Right forelimb (tissue), 1 donor: ENCODE measurements at regions not wholly inside any gene's neighbourhood (a gene's known extent, or its start where the extent isn't known, plus 50 kb on each side); places are given as distances from the start of the nearest gene placed in this dataset.
"Not testable (repeated sequence)": the region's sequence is repeated elsewhere in the genome, so short reads cannot be mapped to it uniquely, and the experiment has no call there.

Source experiments
- DNase-seq: peaks from one replicate; pipeline ENCODE4 v3.0.0-alpha.2; 2018

DNA sequence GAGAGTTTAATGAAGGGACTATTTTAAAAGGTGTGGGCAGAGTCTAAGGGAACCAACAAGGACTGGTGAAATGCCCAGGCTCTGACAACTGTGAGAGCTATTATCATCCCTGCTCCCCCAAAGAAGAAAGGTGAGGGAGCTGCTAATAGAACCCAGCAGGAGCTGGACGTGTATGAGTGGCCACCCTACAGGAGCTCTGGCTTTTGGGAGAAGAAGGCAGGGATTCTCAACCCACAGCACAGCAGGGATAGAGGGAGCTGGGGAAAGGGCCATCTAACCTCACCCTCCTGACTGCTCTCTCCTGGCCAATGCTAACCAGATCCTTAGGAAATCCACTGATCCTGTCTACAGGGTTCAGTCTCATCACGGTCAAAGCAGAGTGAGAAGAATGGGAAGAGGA is 57.1 kb downstream of the GRIN2B start:
- no peak for DNase-seq

DNA sequence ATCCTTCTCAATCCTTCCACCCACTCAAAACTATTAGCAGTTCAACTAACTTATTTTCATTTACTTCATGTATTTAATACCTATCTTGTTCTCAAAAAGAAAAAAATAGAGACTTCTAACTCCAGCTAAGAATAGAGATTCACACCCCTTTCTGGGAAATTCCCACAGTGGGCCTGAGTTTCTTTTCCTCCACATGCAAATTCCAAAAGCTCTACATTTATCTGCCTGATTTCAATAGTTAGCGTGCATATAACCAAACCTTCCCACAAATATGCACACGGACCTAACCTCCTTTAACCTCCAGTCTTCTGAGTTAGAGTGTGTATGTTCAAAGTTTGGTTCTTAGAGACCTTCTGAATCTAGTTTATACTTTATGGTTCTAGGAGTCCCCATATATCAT is 62.5 kb downstream of the GRIN2B start:
- DNase-seq: no peak

DNA sequence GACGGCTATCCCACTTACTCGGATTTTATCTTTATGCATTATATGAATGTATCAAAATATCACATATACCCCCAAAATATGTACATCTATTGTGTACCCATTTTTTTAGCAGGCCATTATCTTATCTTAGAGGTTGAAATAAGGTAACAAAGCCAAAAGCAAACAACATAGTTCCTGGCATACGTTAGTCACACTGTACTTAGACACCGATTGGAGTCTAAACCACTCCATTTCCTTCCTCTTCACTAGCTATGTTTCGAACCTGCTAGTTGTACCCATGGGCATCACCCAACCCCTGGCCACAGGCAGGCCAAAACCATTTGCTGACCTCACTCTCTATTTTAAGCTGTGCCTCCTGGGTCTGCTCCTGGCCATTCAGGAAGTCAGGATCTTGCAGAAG is 66.3 kb downstream of the GRIN2B start:
- DNase-seq: no peak

DNA sequence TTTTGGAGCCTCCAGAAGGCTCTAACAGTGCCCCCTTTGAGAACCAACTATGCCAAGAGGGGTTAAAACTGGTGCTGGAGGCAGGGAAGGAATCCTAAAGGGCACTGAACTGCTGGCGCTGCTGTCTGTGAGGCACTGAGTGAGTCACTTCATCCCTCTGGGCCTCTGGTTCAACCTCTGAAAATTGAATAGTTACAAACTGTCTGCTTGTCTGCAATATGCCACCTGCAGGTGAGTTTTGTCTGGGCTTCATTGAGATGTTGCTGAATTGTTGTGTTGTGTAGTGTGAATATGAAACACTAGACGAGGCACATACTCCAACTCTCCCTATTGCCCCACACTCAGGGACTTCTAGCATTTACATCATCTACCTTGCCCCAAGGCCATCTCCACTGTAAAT is 68.0 kb downstream of the GRIN2B start:
- no peak for DNase-seq

DNA sequence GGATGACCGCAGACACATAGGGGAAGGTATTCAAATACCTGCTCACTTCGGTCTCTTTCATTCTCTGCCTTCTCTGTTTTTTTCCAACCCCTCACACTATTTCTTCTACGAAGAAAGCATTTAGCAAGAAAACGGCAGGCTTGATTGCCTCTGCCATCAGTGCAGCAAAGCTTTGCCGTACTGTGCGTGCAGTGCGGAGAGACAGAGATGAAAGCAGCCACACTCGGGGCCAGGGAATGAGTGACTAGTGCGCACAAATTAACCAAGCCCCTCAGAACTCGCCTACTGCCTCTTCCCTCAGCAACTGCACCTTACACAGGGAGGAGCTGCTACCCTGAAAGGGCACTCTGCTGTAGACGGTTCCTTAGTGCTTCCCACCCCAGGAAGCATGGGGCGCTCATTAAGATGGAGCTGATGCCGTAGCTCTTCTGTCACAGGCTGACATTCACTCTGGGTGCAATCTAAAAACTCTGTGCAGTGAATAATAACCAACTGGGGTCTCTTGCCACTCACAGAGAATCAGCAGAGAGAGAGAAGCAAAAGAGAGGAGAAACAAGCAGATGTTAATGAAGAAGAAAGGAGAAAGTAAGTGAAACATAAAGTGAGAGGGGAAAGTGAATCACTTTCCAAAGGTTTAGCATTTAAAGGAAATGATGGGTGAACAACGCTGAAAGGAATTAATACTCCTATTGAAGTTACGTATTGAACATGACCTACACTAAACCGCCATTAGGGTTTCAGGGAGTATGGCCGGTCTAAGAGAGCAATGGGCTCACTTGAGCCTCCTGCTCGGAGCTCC is 69.4 kb downstream of the GRIN2B start:
- no peak for DNase-seq

DNA sequence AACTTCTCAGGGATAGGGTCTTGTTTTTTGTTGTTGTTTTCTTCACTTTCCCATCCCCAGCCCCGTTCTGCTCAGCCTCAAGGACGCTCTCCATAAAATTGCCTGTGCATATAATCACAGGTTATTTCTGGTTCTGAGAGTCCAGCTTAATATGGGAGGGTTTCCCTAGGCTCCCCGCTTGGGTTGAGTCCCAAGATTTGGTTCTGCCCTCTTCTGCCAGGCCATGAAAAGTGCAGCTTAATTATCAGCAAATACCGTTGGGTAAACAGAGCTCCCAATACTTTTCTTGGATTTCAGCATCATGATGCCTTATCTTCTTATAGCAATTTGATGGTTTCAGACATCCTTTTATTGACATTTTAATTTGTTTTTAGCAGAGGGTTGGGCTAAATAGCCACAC is 75.6 kb downstream of the GRIN2B start:
- DNase-seq: no peak

DNA sequence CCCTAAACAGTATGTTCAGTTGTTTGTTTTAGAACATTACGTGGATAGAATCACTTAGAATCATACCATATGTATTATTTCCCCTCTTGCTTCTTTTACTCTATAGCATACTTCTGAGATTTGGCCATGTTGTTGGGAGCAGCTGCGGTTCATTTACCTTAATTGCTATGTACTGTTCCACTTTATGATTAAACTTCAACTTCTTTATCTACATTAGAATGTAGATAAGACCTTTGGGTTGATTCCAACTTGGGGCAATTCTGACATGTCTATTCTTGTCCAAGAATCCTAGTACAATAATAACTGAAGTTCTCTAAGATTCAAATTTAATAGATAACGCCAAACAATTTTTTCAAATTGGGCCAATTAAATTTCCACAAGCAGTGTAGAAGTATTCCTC is 80.7 kb downstream of the GRIN2B start:
- DNase-seq: no peak

DNA sequence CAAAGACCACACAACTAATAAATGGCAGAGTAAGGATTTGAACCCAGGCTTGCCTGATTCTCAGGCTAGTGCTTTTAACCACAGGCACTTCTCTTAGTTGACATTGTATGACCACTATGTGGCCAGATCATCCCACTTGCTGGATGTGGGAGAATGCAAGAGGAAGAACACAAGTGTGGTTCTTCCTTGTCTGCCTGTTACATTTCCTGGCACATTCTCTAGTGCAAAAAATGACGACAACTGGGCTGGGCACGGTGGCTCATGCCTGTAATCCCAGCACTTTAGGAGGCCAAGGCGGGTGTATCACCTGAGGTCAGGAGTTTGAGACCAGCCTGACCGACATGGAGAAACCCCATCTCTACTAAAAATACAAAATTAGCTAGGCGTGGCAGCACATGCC is 83.0 kb downstream of the GRIN2B start:
- not testable (repeated sequence) for DNase-seq

DNA sequence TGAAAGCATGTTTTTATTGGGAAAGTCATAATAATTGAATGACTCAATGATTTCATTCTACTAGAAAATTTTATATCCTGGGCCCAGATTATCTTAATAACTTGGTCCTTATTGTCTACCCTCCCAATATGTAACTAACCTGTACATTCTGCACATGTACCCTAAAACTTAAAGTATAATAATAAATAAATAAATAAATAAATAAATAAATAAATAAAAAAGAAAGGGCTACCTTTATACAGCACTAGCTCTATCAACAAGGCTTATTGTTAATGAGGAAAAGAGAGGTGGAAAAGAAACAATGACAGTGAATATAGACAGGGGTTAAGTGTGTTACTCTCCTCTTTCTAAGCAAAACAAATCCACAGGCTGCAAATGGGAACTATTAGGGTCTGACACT is 83.6 kb downstream of the GRIN2B start:
- DNase-seq: no peak

DNA sequence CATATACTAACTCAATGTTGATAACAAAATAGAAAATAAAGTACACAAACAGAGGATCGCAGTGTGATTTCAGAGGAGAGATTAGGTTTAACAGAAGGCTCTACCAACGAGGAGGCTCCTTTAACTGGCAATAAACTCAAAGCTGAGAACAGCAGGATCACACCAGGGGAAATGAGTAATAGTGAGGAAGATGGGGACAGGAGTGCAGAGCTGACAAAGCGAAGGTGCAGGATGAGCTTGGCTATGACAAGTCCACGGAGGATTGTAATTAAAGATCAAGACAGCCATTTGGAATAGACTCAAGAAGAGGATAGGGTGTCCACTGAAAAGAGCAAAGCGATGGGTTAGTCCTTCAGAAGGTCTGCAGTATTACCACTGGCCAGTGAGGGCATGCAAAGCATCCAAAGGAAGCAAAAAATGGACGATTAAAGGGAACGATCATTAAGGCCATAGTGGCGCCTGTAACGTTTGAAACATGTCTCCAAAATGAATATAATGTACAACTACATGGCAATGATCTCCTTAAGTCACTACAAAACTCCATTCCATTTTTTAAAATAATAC is 85.3 kb downstream of the GRIN2B start:
- DNase-seq: no peak

DNA sequence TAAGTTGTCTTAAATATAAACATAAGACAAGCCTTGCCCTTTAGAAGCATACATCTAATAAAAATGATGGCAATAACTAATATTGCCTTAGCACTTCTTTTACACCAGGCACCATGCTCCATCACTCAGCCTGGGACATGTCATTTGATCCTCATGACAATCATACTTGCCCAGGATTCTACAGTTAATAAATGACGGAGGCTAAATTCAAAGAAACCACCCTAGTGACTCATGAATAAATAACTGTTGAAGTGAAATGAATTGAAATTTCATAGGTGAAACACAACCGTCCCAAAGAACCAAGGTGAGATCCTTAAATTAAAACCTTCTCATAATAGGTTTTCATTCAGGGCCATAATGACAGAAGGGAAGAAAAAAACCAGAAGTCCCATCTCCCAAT is 89.5 kb downstream of the GRIN2B start:
- DNase-seq: no peak

DNA sequence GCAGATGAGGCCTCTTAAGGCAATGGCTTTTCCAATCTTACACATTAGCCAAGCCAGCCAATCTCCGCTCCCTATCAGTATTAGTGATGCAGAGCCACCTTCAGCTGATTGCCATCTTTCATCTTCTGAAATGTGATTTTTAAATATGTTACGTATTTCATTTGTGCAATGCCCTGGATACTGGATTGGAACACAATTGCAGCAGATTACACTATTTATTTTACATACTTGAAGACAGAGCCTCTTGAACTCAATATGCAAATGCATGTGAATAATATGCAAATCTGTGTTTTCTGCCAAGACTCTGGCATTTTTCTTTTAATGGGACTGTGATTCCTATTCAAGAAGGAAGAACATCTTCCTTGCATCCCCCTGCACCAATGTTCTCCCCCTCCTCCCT is 90.5 kb downstream of the GRIN2B start:
- no peak for DNase-seq

DNA sequence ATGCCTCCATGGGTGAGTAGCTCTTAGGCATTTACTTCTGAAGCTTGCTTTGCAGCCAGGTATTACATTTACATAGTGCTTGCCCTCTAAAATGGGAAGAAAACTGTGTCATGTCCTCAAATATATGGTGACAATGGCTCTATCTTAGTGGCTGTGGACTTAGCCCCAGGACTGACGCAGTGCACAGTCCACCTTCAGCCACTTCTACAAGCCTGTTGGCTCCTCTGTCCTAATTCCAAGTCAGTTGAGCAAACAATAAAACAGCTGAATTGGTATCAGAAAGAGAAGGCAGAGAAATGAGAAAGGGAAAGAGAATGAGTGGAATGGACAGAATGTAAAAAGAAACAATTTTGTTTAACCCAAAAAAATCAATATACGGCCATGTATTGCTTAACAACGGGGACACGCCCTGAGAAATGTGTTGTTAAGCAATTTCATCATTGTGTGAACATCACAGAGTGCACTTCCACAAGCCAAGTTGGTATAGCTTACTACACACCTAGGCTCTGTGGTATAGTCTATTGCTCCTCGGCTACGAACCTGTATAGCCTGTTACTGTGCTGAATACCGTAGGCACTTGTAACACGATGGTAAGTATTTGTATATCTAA is 93.5 kb downstream of the GRIN2B start:
- no peak for DNase-seq

DNA sequence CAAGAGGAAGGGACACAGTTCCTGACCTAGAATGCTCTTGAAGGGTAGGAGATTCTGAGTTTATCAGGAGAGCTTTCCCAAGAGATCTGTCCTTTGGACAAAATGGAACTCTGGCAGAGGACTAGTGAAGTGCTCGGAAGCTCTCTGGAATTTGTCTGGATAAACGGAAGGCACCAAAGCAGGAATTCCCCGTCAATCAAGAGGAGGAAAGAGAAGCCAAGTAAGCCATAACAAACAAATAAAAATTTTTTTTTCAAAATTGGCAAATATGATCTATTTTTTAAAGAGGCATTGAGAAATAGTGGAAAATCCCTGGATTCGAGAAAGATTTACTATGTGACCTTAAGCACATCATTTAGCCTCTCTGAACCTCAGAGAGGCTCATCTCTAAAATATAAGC is 99.2 kb downstream of the GRIN2B start:
- DNase-seq: no peak

DNA sequence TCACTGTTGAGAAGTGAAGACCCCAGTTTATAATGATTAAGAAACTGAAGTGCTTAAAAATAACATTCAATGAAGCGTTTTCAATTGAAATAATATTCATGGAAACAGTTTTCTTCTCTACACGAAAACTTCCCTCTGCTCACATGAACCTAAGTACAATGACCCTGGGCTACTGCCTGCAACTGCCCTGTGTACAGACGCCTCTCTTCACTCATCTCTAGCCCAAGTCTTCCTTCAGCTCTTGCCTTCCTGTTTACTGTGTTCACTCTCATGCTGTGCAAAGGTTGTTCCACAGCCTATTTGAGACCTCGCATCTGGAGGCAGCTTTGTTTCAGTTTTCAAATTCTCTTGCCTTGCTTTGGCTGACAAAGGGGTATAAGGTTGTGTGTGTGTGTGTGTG is 100.8 kb downstream of the GRIN2B start:
- DNase-seq: no peak

DNA sequence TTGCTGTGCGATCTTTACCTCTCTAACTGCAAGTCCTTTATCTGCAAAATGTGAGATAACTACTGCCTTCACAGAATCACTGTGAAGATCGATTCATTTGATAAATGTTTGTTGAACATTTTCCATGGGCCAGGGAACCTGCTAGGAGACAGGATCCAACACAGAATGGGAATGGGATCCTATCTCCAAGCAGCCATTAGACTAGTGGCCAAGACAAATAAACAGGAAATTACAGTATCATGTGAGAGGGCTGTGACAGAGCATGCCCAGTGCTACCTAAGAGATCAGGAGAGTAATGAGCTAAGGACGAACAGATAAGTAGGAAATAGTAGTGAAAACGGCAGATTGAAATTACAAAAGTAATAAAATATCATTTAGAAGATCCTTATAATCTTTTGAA is 105.7 kb downstream of the GRIN2B start:
- no peak for DNase-seq

DNA sequence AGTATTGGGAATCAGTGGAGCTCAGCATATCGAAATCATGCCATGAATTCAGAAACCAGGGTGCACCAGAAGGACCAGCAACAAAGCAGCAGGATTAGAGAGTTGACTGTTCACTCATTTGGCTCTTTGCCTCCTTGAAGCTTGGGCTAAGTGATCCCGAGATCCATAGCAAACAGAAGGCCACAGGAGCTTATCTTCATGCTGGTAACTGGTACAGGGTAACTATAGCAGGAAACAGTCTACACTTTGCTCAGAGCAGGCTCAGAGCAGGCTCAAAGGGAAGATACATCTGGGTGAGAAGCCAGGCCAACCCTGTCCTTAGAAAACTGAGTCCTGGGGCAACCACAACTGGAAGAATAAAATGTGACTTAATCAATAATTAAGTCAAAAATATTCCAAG is 111.1 kb downstream of the GRIN2B start:
- no peak for DNase-seq

DNA sequence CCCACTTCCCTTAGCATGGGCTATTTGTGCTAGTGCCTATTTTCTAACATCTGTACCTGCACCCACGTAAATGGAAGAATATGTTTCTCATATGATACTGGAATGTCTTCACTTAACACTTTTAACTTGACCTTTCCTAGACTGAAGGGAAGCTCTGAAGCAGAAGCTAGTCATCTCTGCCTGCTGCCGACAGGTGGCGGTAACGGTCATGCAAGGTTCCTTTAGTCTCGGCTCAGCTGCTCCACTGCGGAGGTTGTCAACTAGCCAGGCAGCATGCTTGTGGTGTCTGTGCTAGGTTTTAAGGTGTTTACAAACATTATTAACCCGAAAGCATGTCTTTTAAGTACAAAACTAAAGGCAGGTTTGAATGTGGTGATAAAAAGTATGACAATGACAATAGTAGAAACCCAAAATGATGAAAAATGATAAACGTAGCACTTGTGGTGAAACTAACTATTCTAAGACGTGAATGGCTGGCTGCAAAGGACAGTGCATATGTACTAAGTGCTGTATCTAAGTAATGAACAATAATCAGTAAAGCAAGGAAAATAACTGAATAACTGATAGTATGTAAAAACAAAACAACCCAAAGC is 117.2 kb downstream of the GRIN2B start:
- DNase-seq: peak; percentile 77

DNA sequence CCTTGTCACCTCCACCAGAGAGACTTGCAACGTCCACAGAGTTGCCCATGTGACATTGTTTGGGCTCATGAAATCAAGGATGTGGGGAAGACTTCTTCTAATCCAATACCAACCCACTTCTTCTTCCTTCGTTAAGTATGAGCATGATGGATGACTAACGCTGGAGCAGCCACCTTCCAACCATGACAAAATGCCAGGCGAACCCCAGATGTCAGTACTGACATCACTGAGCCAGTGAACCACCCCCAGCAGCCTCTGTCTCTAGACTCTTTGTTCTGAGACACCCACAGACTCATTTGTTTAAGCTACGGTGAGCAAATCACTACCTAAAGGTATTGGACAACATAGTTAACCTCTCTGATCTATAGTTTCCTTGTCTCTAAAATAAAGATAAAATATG is 123.7 kb downstream of the GRIN2B start:
- no peak for DNase-seq

DNA sequence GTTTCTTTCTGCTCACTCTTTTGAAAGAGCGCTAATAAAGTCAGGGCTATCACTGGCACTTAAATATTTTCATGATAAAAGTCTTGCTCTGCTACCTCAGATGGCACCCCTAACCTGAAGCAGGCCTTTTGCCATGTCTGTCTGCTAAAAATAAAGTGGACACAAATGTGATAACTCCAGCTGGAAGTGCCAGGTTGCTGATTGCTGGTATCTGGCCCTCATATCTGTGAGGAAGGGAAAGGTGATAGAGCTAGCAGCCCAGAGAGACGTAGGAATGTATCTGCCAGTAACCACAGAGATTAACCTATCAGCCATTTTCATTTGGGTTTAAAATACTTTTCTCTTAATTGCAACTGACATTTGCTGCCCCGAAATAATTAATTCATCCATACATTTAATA is 127.9 kb downstream of the GRIN2B start:
- no peak for DNase-seq

DNA sequence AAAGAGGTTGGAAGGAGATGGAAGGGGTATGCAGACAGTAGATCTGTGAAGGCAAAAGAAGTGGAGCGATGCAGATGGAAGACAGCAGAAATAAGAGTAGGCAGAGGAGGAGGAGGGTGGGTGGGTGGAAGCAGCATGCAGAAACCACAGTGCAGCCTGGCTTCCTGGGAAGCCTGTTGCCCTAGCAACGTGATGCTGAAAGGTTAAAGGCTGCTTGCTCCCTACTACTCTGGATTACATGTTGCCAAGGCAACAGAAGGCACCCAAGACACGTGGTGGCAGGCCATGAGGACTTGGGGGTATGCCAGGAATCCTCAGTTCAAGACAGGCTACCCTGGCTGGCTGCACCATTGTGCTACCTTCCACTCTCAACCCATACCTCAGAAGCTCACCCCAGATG is 129.6 kb downstream of the GRIN2B start:
- no peak for DNase-seq

DNA sequence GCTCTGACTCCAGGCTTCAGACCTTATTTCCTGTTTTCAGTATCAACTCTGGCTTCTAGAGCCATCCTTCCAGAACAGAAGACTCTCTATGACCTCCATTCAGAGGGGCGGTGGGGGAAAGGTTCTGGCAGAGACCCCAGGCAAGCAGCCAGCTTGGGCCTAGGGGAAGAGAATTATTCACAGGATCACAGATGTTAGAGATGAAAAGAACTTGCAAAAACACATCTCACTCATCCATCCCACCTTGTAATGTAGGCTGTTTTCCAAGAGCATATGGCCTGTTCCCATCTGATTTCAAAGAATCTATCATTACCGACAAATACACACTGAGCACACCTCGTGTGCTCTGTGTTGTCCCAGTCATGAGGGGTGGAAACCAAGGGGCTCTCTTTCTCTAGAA is 131.9 kb downstream of the GRIN2B start:
- no peak for DNase-seq

DNA sequence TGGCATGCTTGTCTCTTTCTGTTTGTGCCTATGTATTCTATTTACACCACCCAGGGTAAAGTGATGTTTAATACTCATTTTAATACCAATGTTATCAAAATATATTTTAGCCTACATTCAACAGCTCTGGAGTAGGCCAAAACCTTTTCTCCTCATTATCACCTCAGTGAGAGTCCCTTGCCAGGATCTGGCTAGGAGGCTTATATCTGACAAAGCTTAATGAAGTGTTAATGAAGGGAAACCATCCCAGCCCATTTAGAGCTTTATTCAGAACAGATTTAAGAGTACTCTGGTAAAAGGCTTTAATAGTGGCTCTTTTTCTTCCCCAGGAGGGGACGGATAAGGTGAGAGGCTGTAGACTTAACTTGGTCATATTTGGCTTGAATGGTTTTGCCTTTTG is 137.6 kb downstream of the GRIN2B start:
- DNase-seq: no peak

DNA sequence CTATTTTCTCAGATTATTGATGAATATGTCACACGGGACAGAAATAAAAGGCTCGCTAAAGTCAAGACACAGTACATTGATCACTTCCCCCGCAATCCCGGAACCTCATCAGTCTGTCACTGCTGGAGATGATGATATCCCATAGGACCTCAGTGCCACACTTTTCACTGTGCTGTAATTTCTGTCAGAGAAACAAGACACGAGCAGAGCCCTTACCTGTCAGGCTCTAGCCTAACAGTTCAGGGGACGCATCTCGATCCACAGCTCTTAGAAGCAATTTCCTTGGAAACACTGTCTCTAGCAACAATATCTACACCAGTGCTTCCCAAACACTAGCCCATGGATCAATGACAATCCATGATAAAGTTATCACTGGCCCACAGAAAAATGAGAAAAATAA is 140.0 kb downstream of the GRIN2B start:
- no peak for DNase-seq
